ENCODE measurements at regions not wholly inside any gene's neighbourhood (a gene's known extent, or its start where the extent isn't known, plus 50 kb on each side); places are given as distances from the start of the nearest gene placed in this dataset.

DNA sequence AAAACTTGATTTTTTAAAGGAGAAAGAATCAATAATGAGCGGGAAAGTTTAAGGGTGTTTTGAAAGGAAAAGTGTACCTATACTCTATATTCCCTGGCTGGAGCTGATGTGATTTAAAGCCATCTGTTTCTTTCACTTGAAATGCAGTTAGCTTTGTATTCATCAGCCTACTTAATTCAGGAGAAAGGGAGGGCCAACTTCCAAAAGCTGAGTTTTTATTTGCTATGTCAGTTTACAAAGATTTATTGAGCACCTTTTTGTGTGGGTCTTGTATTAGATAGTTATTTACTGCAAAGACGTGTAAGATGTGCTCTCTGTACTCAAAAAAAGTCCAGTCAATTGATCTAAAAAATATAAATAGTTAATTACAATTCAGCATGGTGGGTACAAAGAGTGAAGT lies 176.2 kb upstream of the GOLIM4 start:
- Histone ChIP-seq H3K4me3 (ENCODE audit: low read length in 2 of 2) (no peak overlapping the region), H3K27me3 (ENCODE audit: control insufficient read depth in 2 of 2, insufficient read depth in 1 of 2, low read length in 1 of 2) (no peaks in the 10 kb centered on the region), H3K4me1 (ENCODE audit: control insufficient read depth in 2 of 2, insufficient read depth in 2 of 2, low read length in 2 of 2) (no peaks in the 10 kb centered on the region), H3K27ac (ENCODE audit: low read depth in 1 of 2, low read length in 1 of 2) (no peak overlapping the region), H3K9me3 (ENCODE audit: control insufficient read depth in 2 of 2, insufficient read depth in 1 of 2, low read length in 1 of 2) (no peaks in the 10 kb centered on the region), H3K36me3 (ENCODE audit: control insufficient read depth in 2 of 2, insufficient read depth in 2 of 2, low read length in 1 of 2) (no peaks in the 10 kb centered on the region)
- no peak for DNase-seq (ENCODE audit: low read depth in 6 of 9, low spot score in 9 of 9)
- 96% methylated on average over 2 of the region's 2 CpGs for WGBS

DNA sequence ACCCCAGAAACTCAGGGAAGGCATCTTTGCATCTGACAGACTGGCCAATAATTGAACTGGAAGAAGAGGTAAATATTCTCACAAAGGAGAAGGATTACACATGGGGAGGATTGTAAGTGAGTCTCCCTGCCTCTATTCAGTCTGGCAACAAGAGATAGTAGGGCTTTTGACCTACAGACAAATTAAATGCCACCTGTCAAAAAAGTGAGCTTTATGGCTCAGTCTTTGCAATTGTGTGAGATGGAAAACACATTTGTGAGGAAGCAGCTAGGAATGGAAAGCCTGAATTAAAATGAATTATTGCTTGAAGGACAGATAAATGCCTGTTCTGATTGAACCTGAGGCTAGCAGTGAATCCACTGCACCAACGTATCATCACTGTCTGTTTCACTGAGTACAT lies 173.3 kb upstream of the GOLIM4 start:
- Histone ChIP-seq H3K4me1 (ENCODE audit: control insufficient read depth in 2 of 2, insufficient read depth in 2 of 2, low read length in 2 of 2) (no peaks in the 10 kb centered on the region), H3K4me3 (ENCODE audit: low read length in 2 of 2) (no peak overlapping the region), H3K27me3 (ENCODE audit: control insufficient read depth in 2 of 2, insufficient read depth in 1 of 2, low read length in 1 of 2) (no peaks in the 10 kb centered on the region), H3K9me3 (ENCODE audit: control insufficient read depth in 2 of 2, insufficient read depth in 1 of 2, low read length in 1 of 2) (no peaks in the 10 kb centered on the region), H3K36me3 (ENCODE audit: control insufficient read depth in 2 of 2, insufficient read depth in 2 of 2, low read length in 1 of 2) (no peaks in the 10 kb centered on the region), H3K27ac (ENCODE audit: low read depth in 1 of 2, low read length in 1 of 2) (no peak overlapping the region)
- WGBS = 94% methylated on average over 1 of the region's 1 CpG
- no peak for DNase-seq (ENCODE audit: low read depth in 6 of 9, low spot score in 9 of 9)

DNA sequence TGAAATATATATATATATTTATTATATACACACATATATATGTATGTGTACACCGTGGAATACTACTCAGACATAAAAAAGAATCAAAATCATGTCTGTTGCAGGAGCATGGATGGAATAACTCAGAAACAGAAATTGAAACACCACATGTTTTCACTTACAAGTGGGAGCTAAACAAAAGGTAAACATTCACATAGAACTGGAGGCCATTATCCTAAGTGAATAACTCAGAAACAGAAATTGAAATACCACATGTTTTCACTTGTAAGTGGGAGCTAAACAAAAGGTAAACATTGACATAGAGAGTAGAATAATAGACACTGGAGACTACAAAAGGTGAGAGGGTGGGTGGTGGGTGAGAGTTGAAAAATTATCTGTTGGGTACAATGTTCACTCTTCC lies 171.5 kb upstream of the GOLIM4 start:
- Histone ChIP-seq H3K36me3 (ENCODE audit: control insufficient read depth in 2 of 2, insufficient read depth in 2 of 2, low read length in 1 of 2) (no peaks in the 10 kb centered on the region), H3K4me1 (ENCODE audit: control insufficient read depth in 2 of 2, insufficient read depth in 2 of 2, low read length in 2 of 2) (no peaks in the 10 kb centered on the region), H3K4me3 (ENCODE audit: low read length in 2 of 2) (no peak overlapping the region), H3K27me3 (ENCODE audit: control insufficient read depth in 2 of 2, insufficient read depth in 1 of 2, low read length in 1 of 2) (no peaks in the 10 kb centered on the region), H3K9me3 (ENCODE audit: control insufficient read depth in 2 of 2, insufficient read depth in 1 of 2, low read length in 1 of 2) (no peaks in the 10 kb centered on the region), H3K27ac (ENCODE audit: low read depth in 1 of 2, low read length in 1 of 2) (no peak overlapping the region)
- 93% methylated on average over 1 of the region's 1 CpG for WGBS
- no peak for DNase-seq (ENCODE audit: low read depth in 6 of 9, low spot score in 9 of 9)

DNA sequence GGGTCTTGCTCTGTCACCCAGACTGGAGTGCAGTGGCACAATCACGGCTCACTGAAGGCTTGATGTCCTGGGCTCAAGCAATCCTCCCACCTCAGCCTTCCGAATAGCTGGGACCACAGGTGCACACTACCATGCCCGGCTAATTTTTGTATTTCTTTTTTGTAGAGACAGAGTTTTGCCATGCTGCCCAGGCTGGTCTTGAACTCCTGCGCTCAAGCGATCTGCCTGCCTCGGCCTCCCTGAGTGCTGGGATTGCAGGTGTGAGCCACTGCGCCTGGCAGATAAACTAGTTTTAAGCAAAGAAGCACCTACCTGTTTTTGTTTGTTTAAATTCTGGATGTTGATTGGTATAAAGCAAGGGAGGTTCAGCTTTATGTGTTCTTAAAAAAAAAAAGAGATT lies 170.6 kb upstream of the GOLIM4 start:
- Histone ChIP-seq H3K4me3 (ENCODE audit: low read length in 2 of 2) (no peak overlapping the region), H3K27me3 (ENCODE audit: control insufficient read depth in 2 of 2, insufficient read depth in 1 of 2, low read length in 1 of 2) (no peaks in the 10 kb centered on the region), H3K27ac (ENCODE audit: low read depth in 1 of 2, low read length in 1 of 2) (no peak overlapping the region), H3K9me3 (ENCODE audit: control insufficient read depth in 2 of 2, insufficient read depth in 1 of 2, low read length in 1 of 2) (no peaks in the 10 kb centered on the region), H3K36me3 (ENCODE audit: control insufficient read depth in 2 of 2, insufficient read depth in 2 of 2, low read length in 1 of 2) (no peaks in the 10 kb centered on the region), H3K4me1 (ENCODE audit: control insufficient read depth in 2 of 2, insufficient read depth in 2 of 2, low read length in 2 of 2) (no peaks in the 10 kb centered on the region)
- WGBS = 97% methylated on average over 7 of the region's 7 CpGs
- no peak for DNase-seq (ENCODE audit: low read depth in 6 of 9, low spot score in 9 of 9)

DNA sequence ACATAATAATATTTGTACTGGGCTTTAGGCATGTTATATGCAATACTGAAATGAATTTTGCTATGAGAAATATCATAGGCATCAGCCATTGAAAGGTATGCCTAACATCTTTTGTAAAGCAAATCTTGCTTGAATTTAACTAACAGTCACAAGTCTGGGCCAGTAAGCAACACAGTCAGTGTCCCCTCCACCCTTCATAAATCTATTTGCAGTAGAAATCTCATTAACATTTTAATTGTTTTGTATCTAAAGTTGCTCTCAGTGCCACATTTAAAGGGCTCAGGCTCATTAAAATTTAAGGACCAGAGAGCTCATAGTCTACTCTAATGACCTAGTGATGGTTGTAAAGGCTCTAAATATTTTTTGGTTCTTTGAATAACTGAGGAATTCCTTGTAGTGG lies 167.2 kb upstream of the GOLIM4 start:
- Histone ChIP-seq H3K4me3 (ENCODE audit: low read length in 2 of 2) (no peak overlapping the region), H3K4me1 (ENCODE audit: control insufficient read depth in 2 of 2, insufficient read depth in 2 of 2, low read length in 2 of 2) (no peaks in the 10 kb centered on the region), H3K9me3 (ENCODE audit: control insufficient read depth in 2 of 2, insufficient read depth in 1 of 2, low read length in 1 of 2) (no peaks in the 10 kb centered on the region), H3K27ac (ENCODE audit: low read depth in 1 of 2, low read length in 1 of 2) (no peak overlapping the region), H3K27me3 (ENCODE audit: control insufficient read depth in 2 of 2, insufficient read depth in 1 of 2, low read length in 1 of 2) (no peaks in the 10 kb centered on the region), H3K36me3 (ENCODE audit: control insufficient read depth in 2 of 2, insufficient read depth in 2 of 2, low read length in 1 of 2) (no peaks in the 10 kb centered on the region)
- DNase-seq (ENCODE audit: low read depth in 6 of 9, low spot score in 9 of 9) = no peak

DNA sequence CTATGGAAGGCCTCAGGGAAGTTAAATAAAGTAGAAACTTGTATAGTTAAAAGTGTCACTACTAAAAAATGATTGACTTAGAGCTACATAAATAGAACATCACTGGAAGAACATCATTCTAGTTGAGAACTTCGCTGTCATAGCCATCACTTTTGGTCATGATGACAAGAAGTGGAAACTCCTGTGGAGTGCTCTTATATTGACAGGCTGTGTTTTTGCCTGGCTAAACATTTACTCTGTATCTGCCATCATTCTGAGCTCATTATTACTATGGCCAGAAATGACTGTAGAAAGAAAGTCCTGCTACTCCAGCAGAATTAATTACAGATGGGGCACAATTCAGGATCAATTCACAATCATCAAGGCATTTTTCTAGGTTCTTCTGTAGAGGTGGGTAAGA lies 165.1 kb upstream of the GOLIM4 start:
- 46% methylated on average over 1 of the region's 1 CpG for WGBS
- Histone ChIP-seq H3K36me3 (ENCODE audit: control insufficient read depth in 2 of 2, insufficient read depth in 2 of 2, low read length in 1 of 2) (no peaks in the 10 kb centered on the region), H3K27ac (ENCODE audit: low read depth in 1 of 2, low read length in 1 of 2) (no peak overlapping the region), H3K9me3 (ENCODE audit: control insufficient read depth in 2 of 2, insufficient read depth in 1 of 2, low read length in 1 of 2) (peaks cover 0 to 2% of the 10 kb centered on the region in 2 donors), H3K27me3 (ENCODE audit: control insufficient read depth in 2 of 2, insufficient read depth in 1 of 2, low read length in 1 of 2) (no peaks in the 10 kb centered on the region), H3K4me1 (ENCODE audit: control insufficient read depth in 2 of 2, insufficient read depth in 2 of 2, low read length in 2 of 2) (no peaks in the 10 kb centered on the region), H3K4me3 (ENCODE audit: low read length in 2 of 2) (no peak overlapping the region)
- DNase-seq (ENCODE audit: low read depth in 6 of 9, low spot score in 9 of 9) = no peak

DNA sequence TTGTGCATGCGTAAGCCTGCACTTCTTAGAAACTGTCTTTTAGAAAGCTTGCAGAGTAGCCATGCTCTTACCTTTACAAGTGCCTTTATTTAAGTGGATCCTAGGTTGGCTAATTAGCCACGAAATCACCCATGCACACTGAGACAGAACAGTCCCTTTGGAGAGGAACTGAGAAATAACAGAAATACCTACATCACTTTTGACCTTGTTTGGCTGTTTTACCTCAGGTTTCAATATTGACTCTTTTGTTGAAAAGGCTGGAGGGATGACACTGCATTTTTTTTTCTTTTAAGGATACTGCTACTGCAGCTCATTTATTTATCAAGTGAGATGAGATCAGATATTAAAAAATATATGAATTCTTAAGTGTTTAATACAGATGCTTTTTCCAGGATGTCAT lies 155.6 kb upstream of the GOLIM4 start:
- Histone ChIP-seq H3K27ac (ENCODE audit: low read depth in 1 of 2, low read length in 1 of 2) (no peak overlapping the region), H3K4me3 (ENCODE audit: low read length in 2 of 2) (no peak overlapping the region), H3K9me3 (ENCODE audit: control insufficient read depth in 2 of 2, insufficient read depth in 1 of 2, low read length in 1 of 2) (peaks cover 0 to 8% of the 10 kb centered on the region in 2 donors), H3K4me1 (ENCODE audit: control insufficient read depth in 2 of 2, insufficient read depth in 2 of 2, low read length in 2 of 2) (peaks cover 4 to 18% of the 10 kb centered on the region in 2 donors), H3K36me3 (ENCODE audit: control insufficient read depth in 2 of 2, insufficient read depth in 2 of 2, low read length in 1 of 2) (no peaks in the 10 kb centered on the region), H3K27me3 (ENCODE audit: control insufficient read depth in 2 of 2, insufficient read depth in 1 of 2, low read length in 1 of 2) (peaks cover 18 to 36% of the 10 kb centered on the region in 2 donors)
- DNase-seq (ENCODE audit: low read depth in 6 of 9, low spot score in 9 of 9) = no peak
- WGBS = 74% methylated on average over 2 of the region's 2 CpGs

DNA sequence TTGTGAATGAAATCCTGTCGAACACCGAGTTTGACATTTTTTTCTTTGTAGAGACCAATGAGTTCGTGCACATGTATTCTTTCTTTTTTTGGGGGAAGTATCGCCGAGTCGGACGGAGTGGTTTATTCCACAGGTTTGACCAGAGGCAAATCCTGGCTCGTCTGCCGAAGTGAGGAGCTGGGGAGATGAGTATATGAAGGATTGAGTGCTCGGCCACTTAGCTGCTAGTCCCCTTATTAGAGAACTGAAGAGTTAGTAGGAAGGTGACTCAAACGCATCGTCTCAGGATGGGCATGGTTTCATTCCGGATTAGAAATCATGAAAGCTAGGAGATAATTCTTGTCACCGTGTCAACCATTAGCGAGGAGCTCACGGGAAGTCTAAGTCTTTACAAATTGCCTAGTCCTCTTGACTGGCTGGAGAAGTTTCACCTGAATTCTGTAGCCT lies 154.7 kb upstream of the GOLIM4 start:
- H3K27ac ChIP-seq (ENCODE audit: low read depth in 1 of 2, low read length in 1 of 2) = no peak overlapping the region
- peaks cover 0 to 1% of the 10 kb centered on the region in 2 donors for H3K9me3 ChIP-seq (ENCODE audit: control insufficient read depth in 2 of 2, insufficient read depth in 1 of 2, low read length in 1 of 2)
- H3K4me3 ChIP-seq (ENCODE audit: low read length in 2 of 2) = peak overlapping the region; percentile 45 to 54
- H3K4me1 ChIP-seq (ENCODE audit: control insufficient read depth in 2 of 2, insufficient read depth in 2 of 2, low read length in 2 of 2) = peaks cover 4 to 18% of the 10 kb centered on the region in 2 donors
- no peaks in the 10 kb centered on the region for H3K36me3 ChIP-seq (ENCODE audit: control insufficient read depth in 2 of 2, insufficient read depth in 2 of 2, low read length in 1 of 2)
- WGBS = 2% methylated on average over 16 of the region's 16 CpGs
- H3K27me3 ChIP-seq (ENCODE audit: control insufficient read depth in 2 of 2, insufficient read depth in 1 of 2, low read length in 1 of 2) = peaks cover 18 to 36% of the 10 kb centered on the region in 2 donors
- DNase-seq (ENCODE audit: low read depth in 6 of 9, low spot score in 9 of 9) = peak in 2 of 9 donors; percentile 2 to 9

DNA sequence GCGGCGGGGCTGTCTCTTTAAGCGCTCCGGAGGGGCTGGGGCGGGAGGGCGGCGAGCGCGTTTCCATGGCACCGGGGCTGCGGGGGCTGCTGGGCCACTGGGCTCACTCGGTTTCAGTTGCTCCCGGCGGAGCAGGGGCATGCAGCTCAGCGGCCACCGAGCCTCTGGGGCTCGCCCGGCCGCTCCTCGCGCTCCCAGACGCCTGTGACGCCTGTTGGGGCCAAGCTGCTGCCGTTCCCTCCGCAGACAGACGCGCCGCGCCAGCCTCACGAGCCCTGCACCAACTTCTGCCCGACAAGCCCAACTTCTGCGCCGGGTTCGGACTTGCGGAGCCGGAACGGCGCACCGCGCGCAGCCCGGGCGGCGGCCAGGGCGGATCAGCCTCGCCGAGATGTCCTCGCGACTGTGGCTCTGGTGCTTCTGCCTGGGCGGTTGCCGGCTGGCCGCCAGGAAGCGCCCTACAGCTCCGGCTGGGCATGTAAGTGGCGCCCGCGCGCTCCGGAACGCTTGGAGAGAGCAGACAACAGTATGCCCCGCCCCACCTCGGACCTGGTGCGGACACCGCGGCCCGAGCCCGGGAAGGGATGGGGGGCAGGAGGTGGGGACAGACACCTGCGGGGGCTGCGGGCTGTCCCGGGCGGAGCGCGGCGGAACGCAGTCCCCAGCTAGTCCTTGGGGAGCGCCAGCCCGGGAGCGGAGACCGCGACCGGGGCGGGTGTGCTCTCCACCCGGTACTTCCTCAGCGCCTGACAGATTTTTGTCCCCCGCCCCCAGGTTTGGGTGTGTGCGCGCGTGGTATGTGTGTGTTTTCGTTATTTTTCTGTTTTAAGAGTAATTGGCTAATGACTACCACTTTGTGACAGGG lies 154.1 kb upstream of the GOLIM4 start:
- under 1% methylated on average over 89 of the region's 89 CpGs for WGBS
- DNase-seq (ENCODE audit: low read depth in 6 of 9, low spot score in 9 of 9) = peak in 7 of 9 donors; percentile 27 to 67 (median 35)
- peaks cover 4 to 18% of the 10 kb centered on the region in 2 donors for H3K4me1 ChIP-seq (ENCODE audit: control insufficient read depth in 2 of 2, insufficient read depth in 2 of 2, low read length in 2 of 2)
- no peak overlapping the region for H3K27ac ChIP-seq (ENCODE audit: low read depth in 1 of 2, low read length in 1 of 2)
- H3K4me3 ChIP-seq (ENCODE audit: low read length in 2 of 2) = peak overlapping the region; percentile 45 to 54
- H3K9me3 ChIP-seq (ENCODE audit: control insufficient read depth in 2 of 2, insufficient read depth in 1 of 2, low read length in 1 of 2) = no peaks in the 10 kb centered on the region
- peaks cover 18 to 36% of the 10 kb centered on the region in 2 donors for H3K27me3 ChIP-seq (ENCODE audit: control insufficient read depth in 2 of 2, insufficient read depth in 1 of 2, low read length in 1 of 2)
- no peaks in the 10 kb centered on the region for H3K36me3 ChIP-seq (ENCODE audit: control insufficient read depth in 2 of 2, insufficient read depth in 2 of 2, low read length in 1 of 2)

All from thymus (tissue), 11 donors.